K562 (cell line): ENCODE measurements at regions not wholly inside any gene's neighbourhood (a gene's known extent, or its start where the extent isn't known, plus 50 kb on each side); places are given as distances from the start of the nearest gene placed in this dataset.

ENCODE experiments used
- ATAC-seq: fragments of 200-7000 bp; cut with Tn5 transposase; 3 replicates; pipeline ENCODE4 v1.9.1; 2020; ENCODE audit warnings: moderate library complexity
- BruUV-seq: library from RNA; stranded (reverse); fragments of 400-500 nt; replicated peaks from 2 replicates; lab custom pipeline; 2021; lab: Mats Ljungman, UMichigan
- CTCF ChIA-PET: fragments of 300-600 bp; formaldehyde crosslinking; extraction: SDS; loops from one replicate; lab custom pipeline; 2021; ENCODE audit warnings: low intra/inter-chr PET ratio; lab: Yijun Ruan, JAX
- POLR2A ChIA-PET: fragments of 300-600, 350-650 bp; sonication (Branson Sonifier 250); formaldehyde crosslinking; extraction: SDS; loops from one replicate; lab custom pipeline; 2021; ENCODE audit warnings: antibody characterized with exemption, inconsistent platforms; lab: Yijun Ruan, JAX
- DNase-seq, 4 experiments: peaks; one replicate each; pipeline versions ENCODE4 v3.0.0 to v3.0.0-alpha.2; 2011 to 2018; ENCODE audit warnings: low spot score in 3 of 4, mixed read lengths in 3 of 4; ENCODE audit errors: extremely low read depth in 1 of 4
- FAIRE-seq: peaks from 2 replicates; lab custom pipeline; 2011; peaks lifted over from hg19 to GRCh38; lab: Jason Lieb, UNC
- H2AFZ ChIP-seq: 2 replicates; pipeline ENCODE4 v1.6.0; 2011; ENCODE audit warnings: low read depth, low read length, control low read depth, inconsistent platforms
- H3K27ac ChIP-seq: fragments of 200-600 bp; 3 replicates; pipeline ENCODE4 v1.8.0; 2011; ENCODE audit warnings: low read depth, mild to moderate bottlenecking, control low read depth, inconsistent platforms, low read length, moderate library complexity, mixed read lengths; ENCODE audit errors: extremely low read depth
- H3K27me3 ChIP-seq, 2 experiments: fragments of 300-600 bp in 1 of 2; 2 replicates in 1 of 2; 3 replicates in 1 of 2; pipeline versions ENCODE4 v1.6.0 to v1.8.0; 2011; ENCODE audit warnings: inconsistent platforms in 2 of 2, low read length in 2 of 2, mild to moderate bottlenecking in 1 of 2, mixed read lengths in 1 of 2, moderate library complexity in 1 of 2; ENCODE audit not compliant: control insufficient read depth in 2 of 2, insufficient read depth in 2 of 2
- H3K36me3 ChIP-seq: fragments of 300-600 bp; 3 replicates; pipeline ENCODE4 v1.8.0; 2011; ENCODE audit warnings: mild to moderate bottlenecking, low read length, inconsistent platforms; ENCODE audit not compliant: control insufficient read depth, insufficient read depth
- H3K4me1 ChIP-seq, 2 experiments: fragments of 200-600 bp in 1 of 2; replicated peaks in 1 of 2; 2 replicates in 1 of 2; 3 replicates in 1 of 2; pipeline versions ENCODE4 v1.5.1 to v1.8.0; 2011; ENCODE audit warnings: inconsistent platforms in 2 of 2, low read length in 2 of 2, mild to moderate bottlenecking in 1 of 2, mixed read lengths in 1 of 2, moderate library complexity in 1 of 2; ENCODE audit not compliant: control insufficient read depth in 2 of 2, insufficient read depth in 2 of 2
- H3K4me2 ChIP-seq: 2 replicates; pipeline ENCODE4 v1.6.1; 2011; ENCODE audit warnings: low read length, control low read depth, inconsistent platforms, mixed read lengths; ENCODE audit not compliant: insufficient read depth
- H3K4me3 ChIP-seq: fragments of 200-600 bp; sonication (generic), shearing (Covaris generic); 2 replicates; pipeline ENCODE4 v1.5.1; 2016; ENCODE audit warnings: control low read depth, inconsistent platforms
- H3K79me2 ChIP-seq: fragments of 200-600 bp; 3 replicates; pipeline ENCODE4 v1.8.0; 2011; ENCODE audit warnings: low read length, inconsistent platforms; ENCODE audit not compliant: control insufficient read depth, insufficient read depth
- H3K9ac ChIP-seq, 2 experiments: 2 replicates each; pipeline versions ENCODE4 v1.6.0 to v1.6.1; 2011; ENCODE audit warnings: low read depth in 2 of 2, low read length in 2 of 2, control low read depth in 1 of 2, inconsistent platforms in 1 of 2, mild to moderate bottlenecking in 1 of 2, mixed read lengths in 1 of 2; ENCODE audit not compliant: insufficient read depth in 1 of 2
- H3K9me1 ChIP-seq: one replicate; pipeline ENCODE4 v1.6.0; 2011; ENCODE audit warnings: inconsistent platforms, mild to moderate bottlenecking, low read length, moderate library complexity; ENCODE audit not compliant: control insufficient read depth, insufficient read depth
- H3K9me3 ChIP-seq: replicated peaks from 2 replicates; pipeline ENCODE4 v1.5.1; 2011; ENCODE audit warnings: low read depth, low read length, inconsistent platforms; ENCODE audit not compliant: control insufficient read depth, insufficient read depth
- H4K20me1 ChIP-seq: replicated peaks from 2 replicates; pipeline ENCODE4 v1.6.1; 2011; ENCODE audit warnings: low read length, inconsistent platforms, mixed read lengths; ENCODE audit not compliant: control insufficient read depth, insufficient read depth
- BHLHE40 ChIP-seq: IDR thresholded peaks from 2 replicates; pipeline ENCODE4 v1.6.1; 2011; ENCODE audit warnings: low read length, improper control_type of control experiment
- CHD1 ChIP-seq: fragments of 200-600 bp; sonication (generic); IDR thresholded peaks from one replicate; pipeline ENCODE4 v1.6.1; 2012; ENCODE audit warnings: mild to moderate bottlenecking, moderate library complexity, low read length, inconsistent platforms
- HES1 ChIP-seq: fragments of 450-650 bp; IDR thresholded peaks from 2 replicates; pipeline ENCODE4 v1.6.1; 2016; ENCODE audit warnings: low read depth, mild to moderate bottlenecking, moderate library complexity
- HMG20B ChIP-seq: fragments of 250-450 bp; sonication (Bioruptor Pico); IDR thresholded peaks from 2 replicates; pipeline ENCODE4 v1.5.0; 2021; ENCODE audit warnings: mild to moderate bottlenecking
- KDM5B ChIP-seq: fragments of 200-600 bp; sonication (generic); IDR thresholded peaks from 2 replicates; pipeline ENCODE4 v1.6.1; 2012; ENCODE audit warnings: low read depth, mild to moderate bottlenecking, moderate library complexity, low read length, control low read depth, inconsistent platforms; ENCODE audit not compliant: insufficient replicate concordance
- MBD1 ChIP-seq: fragments of 250-450 bp; sonication (Bioruptor Pico); IDR thresholded peaks from 2 replicates; pipeline ENCODE4 v1.8.0; 2022; ENCODE audit warnings: inconsistent platforms
- MEIS2 ChIP-seq: fragments of 450-650 bp; IDR thresholded peaks from 2 replicates; pipeline ENCODE4 v1.6.1; 2014; ENCODE audit warnings: mild to moderate bottlenecking; ENCODE audit not compliant: partially characterized antibody
- PATZ1 ChIP-seq: fragments of 250-450 bp; sonication (Bioruptor Pico); IDR thresholded peaks from 2 replicates; pipeline ENCODE4 v1.5.0; 2020; ENCODE audit warnings: mild to moderate bottlenecking, borderline replicate concordance
- POLR2H ChIP-seq: IDR thresholded peaks from 2 replicates; pipeline ENCODE4 v1.6.1; 2016; ENCODE audit warnings: missing genetic modification characterization, low read depth, mild to moderate bottlenecking, control low read depth, missing compliant biosample characterization, moderate library complexity
- POLR3A ChIP-seq: IDR thresholded peaks from 2 replicates; pipeline ENCODE4 v1.6.1; 2011; ENCODE audit warnings: borderline replicate concordance, mild to moderate bottlenecking, moderate library complexity; ENCODE audit not compliant: insufficient read length, insufficient read depth; ENCODE audit errors: extremely low read depth
- RFX5 ChIP-seq: IDR thresholded peaks from 2 replicates; pipeline ENCODE4 v1.6.1; 2011; ENCODE audit warnings: low read depth, mild to moderate bottlenecking, improper control_type of control experiment, low read length
- SREBF2 ChIP-seq: sonication (generic); formaldehyde crosslinking; IDR thresholded peaks from 2 replicates; pipeline ENCODE4 v1.4.0; 2020; ENCODE audit warnings: mild to moderate bottlenecking, missing genetic modification reagents
- ZNF589 ChIP-seq: fragments of 200-800 bp; sonication (Bioruptor generic); IDR thresholded peaks from 2 replicates; pipeline ENCODE4 v1.6.1; 2016; ENCODE audit warnings: low read depth, missing genetic modification characterization, missing compliant biosample characterization
- in situ Hi-C: fragments of 300-500 bp; cut with MboI; formaldehyde crosslinking; loops from 4 replicates; pipeline ENCODE4 v1.15.0; 2018; ENCODE audit warnings: inconsistent platforms, mixed read lengths
- intact Hi-C: fragments of 100-400 bp; cut with micrococcal nuclease; formaldehyde crosslinking; loops from 2 replicates; pipeline ENCODE4 v1.14.2; 2022

DNA sequence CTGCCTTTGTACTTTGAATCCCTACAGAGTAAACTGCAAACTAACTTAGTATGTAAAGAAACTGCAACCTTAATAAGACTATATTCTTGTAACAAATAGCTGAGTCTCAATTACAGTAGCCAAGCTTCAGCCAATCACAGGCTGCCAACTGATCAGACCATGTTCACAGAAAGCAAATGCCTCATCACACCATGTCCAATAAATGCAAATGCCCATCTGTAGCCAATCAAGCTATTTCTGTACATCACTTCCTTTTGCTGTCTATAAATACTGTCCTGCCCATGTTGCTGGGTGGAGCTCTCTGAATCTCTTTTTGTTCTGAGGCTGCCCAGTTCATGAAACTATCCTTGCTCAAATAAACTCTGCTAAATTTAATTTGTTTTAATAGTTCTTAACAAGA, 531.7 kb upstream of the TOM1L1 start:
- Histone ChIP-seq H3K36me3 (no peaks in the 10 kb centered on the region), H4K20me1 (no peaks in the 10 kb centered on the region), H3K27me3 (no peaks in the 10 kb centered on the region), H3K9me1 (no peaks in the 10 kb centered on the region), H3K4me3 (no peak overlapping the region), H3K79me2 (no peaks in the 10 kb centered on the region), H3K9ac (no peak overlapping the region), H3K9me3 (no peaks in the 10 kb centered on the region; the same call in 1 of the 2 replicates), H3K4me1 (no peaks in the 10 kb centered on the region), H2AFZ (no peak overlapping the region), H3K4me2 (no peak overlapping the region), H3K27ac (no peak overlapping the region)
- no TSS peak for BruUV-seq
- POLR2A ChIA-PET, result no interaction called here
- TF ChIP-seq MEIS2 (no peak), BHLHE40 (no peak), PATZ1 (no peak), POLR2H (tag) (no peak), HMG20B (CRISPR knock-in tag) (no peak), KDM5B (no peak), ZNF589 (CRISPR knock-in tag) (no peak), SREBF2 (CRISPR knock-in tag) (no peak), MBD1 (CRISPR knock-in tag) (no peak), HES1 (no peak), CHD1 (no peak), RFX5 (no peak), POLR3A (no peak)
- intact Hi-C loops (no loop called here), in situ Hi-C loops (no loop called here)
- ATAC-seq (no peak), DNase-seq (no peak), FAIRE-seq (no peak)
- CTCF ChIA-PET, result no interaction called here
